HG03378 (cell line): ENCODE measurements at regions not wholly inside any gene's neighbourhood (a gene's known extent, or its start where the extent isn't known, plus 50 kb on each side); places are given as distances from the start of the nearest gene placed in this dataset.
"Not testable (repeated sequence)": the region's sequence is repeated elsewhere in the genome, so short reads cannot be mapped to it uniquely, and the experiment has no call there.

Experiments
- ATAC-seq: cut with Tn5 transposase; IDR thresholded peaks from one replicate; pipeline ENCODE4 v1.9.1; 2021; ENCODE audit warnings: mild to moderate bottlenecking, moderate library complexity; ENCODE audit not compliant: unreplicated experiment

- no peak for ATAC-seq
Observed at GRCh38 chr10:131363416-131363815, 51.9 kb upstream of the TCERG1L start.

DNA sequence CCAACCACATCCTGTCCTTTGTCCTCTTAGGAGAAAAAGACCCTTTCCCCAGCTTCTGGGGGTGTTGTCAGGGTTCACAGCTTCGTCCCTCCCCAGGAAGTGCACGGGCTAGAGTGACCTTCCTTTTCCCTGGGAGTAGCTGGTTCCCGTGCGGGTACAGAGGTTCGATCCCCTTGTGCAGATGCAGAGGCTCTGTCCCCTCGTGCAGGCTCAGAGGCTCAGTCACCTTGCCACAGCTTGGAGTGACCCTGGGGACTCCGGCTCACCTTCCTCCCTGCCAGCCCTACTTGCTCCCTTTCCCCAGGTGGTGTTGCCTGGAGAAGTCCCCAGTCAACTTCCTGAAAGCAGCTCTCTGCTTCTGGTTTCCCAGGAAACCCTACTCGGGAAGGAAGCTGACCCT, 60.0 kb upstream of the TCERG1L start:
- no peak for ATAC-seq

GRCh38 chr10:131381576-131381975, 70.1 kb upstream of the TCERG1L start:
- no peak for ATAC-seq

GRCh38 chr10:131385161-131385872, 73.8 kb upstream of the TCERG1L start:
- ATAC-seq, result not testable (repeated sequence)

DNA sequence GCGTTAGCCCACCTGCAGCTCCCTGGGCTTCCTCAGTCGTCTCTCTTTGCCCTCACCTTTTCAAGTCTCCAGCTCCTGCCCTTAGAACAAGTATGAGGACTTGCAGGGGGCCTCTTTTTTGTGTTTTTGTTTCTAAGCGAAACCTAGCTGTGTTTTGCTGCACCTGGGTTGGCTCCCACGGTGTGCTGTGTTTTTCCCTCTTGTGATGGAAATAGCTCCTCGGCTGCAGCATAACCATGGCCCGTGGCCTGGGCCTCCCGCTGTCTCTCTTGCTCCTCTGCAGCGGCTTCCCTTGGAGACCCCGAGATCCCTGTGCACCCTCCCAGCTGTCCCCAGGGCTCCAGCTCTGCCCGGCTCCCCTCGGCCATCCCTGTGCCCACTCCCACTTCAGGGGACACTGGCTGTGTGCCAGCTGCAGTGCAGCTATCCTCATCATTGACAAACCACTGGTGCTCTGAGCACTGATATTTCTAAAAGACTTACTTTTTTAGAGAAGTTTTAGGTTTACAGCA, 75.6 kb upstream of the TCERG1L start:
- ATAC-seq, result no peak

DNA sequence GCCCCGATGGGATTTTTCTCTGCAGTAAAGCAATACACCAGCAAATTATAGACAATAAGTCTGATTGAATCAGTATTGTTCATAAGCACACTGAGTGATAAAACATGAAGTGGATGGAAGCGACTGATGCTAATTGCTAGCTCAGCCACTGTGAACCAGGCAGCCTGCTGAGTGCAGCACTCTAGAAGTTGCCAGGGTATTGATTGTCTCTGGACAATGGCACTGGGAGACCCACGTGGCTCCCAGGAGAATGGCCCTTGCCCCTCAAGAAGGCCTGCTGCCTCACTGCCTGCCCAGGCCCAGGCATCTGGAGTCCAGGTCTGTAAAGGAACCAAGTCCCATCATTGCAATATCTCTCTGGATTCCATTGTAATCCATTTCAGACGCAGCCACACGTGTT, 80.4 kb upstream of the TCERG1L start:
- ATAC-seq, result no peak

DNA sequence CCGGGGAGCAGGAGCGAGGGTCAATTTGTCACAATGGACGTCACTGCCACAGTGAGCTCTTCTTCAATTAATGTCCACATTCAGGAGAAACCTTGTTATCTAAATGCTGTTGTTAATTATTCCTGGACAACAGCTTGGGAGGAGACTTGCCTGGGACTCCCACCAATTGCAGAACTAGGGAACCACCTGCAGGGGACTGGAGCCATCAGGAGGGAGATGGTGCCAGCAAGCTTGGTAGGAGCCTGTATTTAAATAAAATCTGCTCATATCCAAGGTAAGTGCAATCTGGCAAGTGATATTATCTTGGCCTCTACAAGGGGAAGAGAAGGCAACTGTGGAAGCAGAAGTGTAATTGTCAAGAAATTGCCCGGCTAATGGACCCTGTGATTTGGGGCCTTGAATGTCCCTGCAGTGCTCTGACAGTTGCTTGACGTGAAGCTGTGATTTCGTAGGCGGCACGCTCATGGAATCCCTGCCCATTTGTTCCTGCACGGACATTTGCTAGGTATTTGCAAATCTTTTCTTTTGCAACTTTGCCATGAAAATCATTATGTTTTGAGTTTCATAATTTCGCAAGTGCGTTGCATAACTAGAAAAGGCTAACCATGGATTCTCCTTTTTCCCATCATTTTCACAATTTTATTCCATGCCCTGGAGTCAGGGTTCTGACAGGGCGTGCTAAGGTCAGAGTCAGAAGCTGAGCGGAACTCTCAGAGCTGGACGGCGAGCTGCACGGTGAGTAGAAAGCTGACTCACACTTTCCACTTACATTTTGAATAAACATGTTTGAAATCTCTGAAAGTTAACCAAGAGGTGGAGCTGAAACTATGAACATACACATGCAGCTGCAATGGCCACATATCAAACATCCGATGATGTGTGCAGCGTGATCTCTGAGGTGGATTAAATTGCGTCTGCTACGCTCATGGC, 84.9 kb upstream of the TCERG1L start:
- ATAC-seq, result no peak

- ATAC-seq, result no peak
Observed at GRCh38 chr10:131398166-131398565, 86.6 kb upstream of the TCERG1L start.

DNA sequence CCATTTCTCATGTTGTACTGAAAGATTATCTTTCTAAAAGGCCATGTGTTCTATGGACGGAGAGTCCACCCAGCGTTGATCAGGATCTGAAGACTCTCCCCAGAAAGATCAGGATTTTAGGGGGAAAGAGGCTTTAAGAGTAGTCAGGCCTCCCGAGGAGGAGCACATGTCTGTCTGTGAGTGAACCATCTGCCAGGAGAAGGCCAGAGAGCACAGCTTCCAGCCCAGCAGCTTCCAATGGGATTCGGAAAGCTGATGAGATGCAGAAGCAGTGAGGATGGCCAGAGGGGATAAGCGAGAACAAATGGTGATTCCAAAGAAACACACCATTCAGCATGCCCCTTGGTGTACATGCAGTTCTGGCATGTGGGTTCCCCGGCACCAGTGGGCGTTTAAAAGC, 88.5 kb upstream of the TCERG1L start:
- no peak for ATAC-seq

DNA sequence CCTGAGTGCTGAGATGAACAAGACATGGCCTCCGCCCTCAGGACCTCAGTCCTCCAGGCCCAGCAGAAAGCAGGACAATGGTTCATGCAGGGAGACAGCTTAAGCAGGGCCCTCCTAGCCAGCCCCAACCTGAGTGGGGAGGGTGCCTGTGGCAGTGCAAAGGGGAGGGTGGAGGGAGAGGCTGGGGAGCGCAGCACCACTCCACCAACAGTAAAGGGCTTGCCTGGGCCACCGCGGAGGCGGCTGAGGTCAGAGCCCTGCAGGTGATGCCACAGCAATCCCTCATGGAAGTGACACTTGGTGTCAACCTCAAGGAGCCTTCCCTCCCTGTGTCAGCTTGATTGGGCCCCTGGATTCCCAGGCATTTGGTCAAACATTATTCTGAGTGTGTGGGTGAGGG, 89.0 kb upstream of the TCERG1L start:
- ATAC-seq, result no peak

- no peak for ATAC-seq
Observed at GRCh38 chr10:131402771-131403650, 91.5 kb upstream of the TCERG1L start.

- ATAC-seq, result no peak
Observed at GRCh38 chr10:131403936-131404335, 92.4 kb upstream of the TCERG1L start.

DNA sequence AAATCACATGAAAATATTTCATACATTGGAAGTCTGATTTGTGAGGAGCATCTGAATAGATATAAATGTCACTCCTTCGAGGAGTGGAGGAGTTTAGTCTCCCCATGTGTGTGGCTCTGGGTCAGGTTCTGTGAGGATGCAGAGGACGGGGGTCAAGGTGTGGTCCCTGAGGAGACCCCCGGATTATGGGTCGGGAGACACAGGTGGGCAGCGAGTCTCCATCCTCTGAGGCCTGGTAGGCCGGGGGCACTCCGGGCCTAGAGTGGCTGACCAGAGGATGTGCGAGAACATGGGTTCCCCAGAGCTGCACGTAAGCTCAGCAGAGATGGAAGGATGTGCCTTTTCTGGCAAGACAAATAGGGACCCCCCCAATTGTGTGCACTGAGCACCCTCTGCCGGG, 93.4 kb upstream of the TCERG1L start:
- no peak for ATAC-seq

DNA sequence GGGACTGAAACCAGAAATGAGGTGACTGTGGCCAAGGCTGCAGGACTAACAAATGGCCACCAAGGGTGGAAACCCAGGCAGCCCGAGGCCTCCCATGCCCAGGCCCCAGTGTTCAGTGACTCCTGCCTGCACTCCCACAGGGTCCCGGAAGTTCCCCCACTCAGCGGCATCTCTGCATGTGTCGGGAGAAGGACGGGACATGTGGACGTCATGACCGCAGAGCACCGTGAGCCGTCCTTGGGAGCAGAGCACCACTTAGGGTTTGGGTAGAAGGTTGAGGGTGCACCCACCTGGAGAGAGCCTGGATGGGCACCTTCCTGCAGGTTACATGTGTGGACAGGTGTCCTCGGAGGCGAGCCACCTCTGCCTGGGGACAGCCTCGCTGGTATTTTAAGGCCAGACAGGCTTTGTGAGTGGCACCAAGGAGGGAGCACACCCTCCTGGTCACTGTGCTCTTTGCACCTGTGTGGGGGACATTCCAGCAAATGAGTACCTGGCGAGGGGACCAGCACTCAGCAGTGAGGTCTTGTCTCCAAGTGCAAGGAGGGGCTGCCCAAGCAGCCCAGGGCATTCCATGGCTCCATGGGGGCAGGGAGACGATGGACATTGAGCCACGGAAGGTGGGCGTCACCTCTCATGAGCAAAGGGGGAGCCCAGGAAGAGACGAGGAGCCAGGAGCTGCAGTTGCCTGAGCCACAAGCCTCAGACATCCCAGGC, 95.3 kb upstream of the TCERG1L start:
- no peak for ATAC-seq

DNA sequence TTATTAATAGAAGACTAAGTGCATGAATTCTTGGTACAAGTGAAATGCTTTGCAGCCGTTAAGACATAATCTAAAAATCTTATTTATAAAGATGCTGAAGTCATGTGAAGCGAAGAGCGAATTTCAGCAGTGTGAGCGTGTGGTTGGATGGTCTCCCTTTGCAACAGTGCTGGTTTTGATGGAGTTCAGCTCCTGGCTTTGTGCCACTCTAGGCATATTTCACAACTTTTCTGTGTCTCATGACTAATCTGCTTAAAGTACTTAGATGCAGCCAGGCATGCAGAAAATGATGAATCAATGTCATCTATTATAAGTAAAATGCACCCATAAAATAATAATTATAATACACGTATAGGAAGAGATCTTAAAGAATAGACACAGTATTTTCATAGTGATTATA, 107.2 kb upstream of the TCERG1L start:
- ATAC-seq, result no peak

DNA sequence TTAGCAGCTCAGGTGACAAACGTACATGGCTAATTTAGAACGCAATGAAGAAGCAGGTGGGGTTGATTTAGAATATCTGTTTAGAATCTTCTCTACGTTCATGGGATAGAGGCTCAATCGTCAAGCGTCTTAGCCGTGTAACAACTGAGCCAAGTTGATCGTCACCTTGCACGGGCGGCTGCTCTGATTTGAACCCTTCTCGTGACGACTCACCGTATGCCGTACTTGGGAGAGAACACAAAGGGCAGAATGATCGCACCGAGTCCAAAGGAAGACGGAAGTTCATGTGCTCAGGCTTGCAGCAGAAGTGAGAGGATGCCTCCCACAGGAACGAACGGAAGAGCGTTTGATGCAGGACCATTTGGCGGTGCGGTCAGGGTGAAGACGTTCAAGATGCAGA, 108.3 kb upstream of the TCERG1L start:
- ATAC-seq, result no peak

DNA sequence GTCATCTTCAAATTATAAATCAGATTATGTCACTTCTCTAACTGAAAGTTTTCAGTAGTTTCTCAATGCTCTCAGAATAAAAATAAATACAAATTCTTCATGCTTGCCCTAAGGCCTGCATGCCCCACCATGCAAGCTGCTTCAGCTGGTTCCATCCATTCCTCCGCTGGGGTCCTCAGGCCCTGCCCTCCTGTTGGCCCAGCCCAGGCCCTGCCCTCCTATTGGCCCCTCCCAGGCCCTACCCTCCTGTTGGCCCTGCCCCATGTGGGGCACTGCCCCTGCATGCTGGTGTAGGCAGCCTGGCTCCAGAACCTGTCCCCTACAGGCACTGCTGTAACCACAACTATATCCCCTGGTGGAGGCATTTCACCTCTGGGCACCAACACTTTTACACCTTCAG, 109.3 kb upstream of the TCERG1L start:
- ATAC-seq, result no peak

DNA sequence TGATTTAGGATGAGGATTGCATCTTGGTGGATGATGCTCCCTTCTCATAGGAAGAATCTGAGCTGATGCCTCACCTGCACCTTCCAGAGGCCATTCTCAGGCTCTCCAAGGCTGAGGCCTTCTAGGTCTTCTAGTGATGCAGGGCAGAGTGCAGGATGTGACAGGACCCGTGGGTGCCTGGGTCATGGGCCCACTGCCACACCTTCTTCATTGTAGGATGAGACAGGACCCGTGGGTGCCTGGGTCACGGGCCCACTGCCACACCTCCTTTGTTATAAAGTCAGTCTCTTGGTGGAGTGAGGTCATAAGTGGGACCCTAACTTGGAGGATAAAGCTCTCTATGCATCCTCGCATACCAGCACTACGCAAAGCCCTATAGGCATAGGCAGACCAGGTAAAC, 109.9 kb upstream of the TCERG1L start:
- no peak for ATAC-seq

- no peak for ATAC-seq
Observed at GRCh38 chr10:131422731-131423130, 111.2 kb upstream of the TCERG1L start.

GRCh38 chr10:131424053-131424452, 112.5 kb upstream of the TCERG1L start:
- no peak for ATAC-seq
